ENCODE measurements at regions not wholly inside any gene's neighbourhood (a gene's known extent, or its start where the extent isn't known, plus 50 kb on each side); places are given as distances from the start of the nearest gene placed in this dataset.

DNA sequence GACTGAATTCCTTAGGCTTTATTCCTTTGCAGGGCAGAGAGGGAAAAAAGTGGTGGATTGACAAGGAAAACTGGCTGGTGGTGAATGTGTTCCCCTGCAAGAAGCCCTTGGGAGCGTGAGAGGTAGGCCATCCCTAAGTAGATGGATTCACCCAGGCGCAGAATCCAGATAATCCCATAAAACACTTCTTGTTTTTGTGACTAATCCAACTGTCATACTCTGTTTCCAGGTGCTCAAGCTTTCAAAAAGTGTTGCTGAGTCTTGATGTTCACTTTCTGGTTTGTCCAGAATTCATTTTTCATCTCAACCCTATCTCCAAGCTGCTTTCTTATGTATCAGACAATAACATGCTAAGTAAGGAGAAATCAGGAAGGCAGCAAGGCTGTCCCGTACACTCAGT, 250.8 kb upstream of the HABP2 start:
- H3K27ac Mint-ChIP-seq = no peak overlapping the region
- no peak for DNase-seq
- no peaks in the 10 kb centered on the region for H3K36me3 Mint-ChIP-seq (ENCODE audit: low read depth)

DNA sequence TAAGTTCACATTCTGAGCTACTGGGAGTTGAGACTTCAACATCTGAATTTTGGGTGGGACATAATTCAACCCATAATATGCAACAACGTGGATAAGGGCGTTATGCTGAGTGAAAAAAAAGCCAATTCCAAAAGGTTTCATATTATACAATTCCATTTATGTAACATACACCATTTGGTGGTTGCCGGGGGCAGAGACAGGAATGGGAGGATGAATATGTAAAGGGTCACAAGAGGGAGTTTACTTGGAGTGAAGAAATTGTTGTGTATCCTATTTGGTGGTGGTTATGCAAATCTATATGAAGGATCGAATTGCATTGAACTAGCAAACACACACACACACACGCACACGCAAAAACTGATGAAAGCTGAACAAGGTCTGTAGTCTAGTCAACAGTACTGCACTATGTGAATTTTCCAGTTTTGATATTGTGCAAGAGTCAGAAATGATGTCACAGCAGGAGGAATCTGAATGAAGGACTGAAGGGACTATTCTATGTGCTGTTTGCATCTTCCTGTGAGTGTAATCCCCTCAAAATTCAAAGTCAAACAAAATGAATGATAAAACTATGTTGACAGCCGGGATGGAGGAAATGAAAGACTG, 249.2 kb upstream of the HABP2 start:
- Mint-ChIP-seq H3K4me3 (no peak overlapping the region), H3K36me3 (ENCODE audit: low read depth) (no peaks in the 10 kb centered on the region), H3K27ac (no peak overlapping the region), H3K27me3 (peaks cover 37% of the 10 kb centered on the region), H3K4me1 (no peaks in the 10 kb centered on the region)
- ATAC-seq (no peak), DNase-seq (no peak)
- no peaks in the 10 kb centered on the region for H3K9me3 ChIP-seq (ENCODE audit: control insufficient read depth, low read length, poor library complexity, severe bottlenecking)

More for the DNA sequence above, 250.8 kb upstream of the HABP2 start:
- H3K27me3 Mint-ChIP-seq = peaks cover 36% of the 10 kb centered on the region
- H3K4me3 Mint-ChIP-seq = no peak overlapping the region
- no peak for ATAC-seq
- no peaks in the 10 kb centered on the region for H3K4me1 Mint-ChIP-seq
- no peaks in the 10 kb centered on the region for H3K9me3 ChIP-seq (ENCODE audit: control insufficient read depth, low read length, poor library complexity, severe bottlenecking)

DNA sequence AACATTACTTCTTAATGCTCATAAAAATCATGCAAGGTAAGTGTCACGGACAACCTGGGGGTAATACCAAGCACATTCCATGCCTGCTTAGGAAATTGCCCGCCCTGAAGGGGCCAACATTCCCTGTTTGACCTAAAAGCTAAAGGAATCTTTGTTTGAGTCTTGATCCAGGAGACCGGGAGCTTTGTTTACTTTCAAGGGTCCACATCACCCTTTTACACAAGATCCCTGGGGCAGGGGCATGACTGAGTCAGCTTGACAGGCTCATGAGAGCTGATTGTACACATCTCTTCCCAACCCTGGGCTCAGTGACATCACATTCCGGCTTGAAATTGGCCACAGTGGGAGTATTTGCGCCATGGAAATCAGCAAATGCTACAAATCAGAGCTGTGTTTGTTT, 248.1 kb upstream of the HABP2 start:
- ATAC-seq = no peak
- H3K4me1 Mint-ChIP-seq = no peaks in the 10 kb centered on the region

DNA sequence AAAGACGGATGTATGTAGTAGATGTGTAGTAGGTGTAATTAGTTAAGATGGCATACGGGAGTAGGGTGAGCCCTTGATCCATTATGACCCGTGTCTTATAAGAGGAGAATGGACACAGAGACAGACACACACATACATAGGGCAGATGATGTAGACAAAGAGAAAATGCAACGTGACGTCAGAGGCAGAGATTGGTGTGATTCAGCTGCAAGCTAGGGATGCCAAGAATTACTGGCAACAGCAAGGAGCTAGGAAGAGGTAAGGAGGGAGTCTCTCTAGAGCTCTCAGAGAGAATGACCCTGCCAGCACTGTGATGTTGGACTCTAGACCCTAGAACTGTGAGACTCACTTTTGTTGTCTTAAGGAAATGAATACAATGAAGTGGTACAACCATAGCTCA, 247.0 kb upstream of the HABP2 start:
- Mint-ChIP-seq H3K27ac (no peak overlapping the region), H3K36me3 (ENCODE audit: low read depth) (no peaks in the 10 kb centered on the region), H3K4me3 (no peak overlapping the region), H3K27me3 (peaks cover 34% of the 10 kb centered on the region), H3K4me1 (no peaks in the 10 kb centered on the region)
- DNase-seq (no peak), ATAC-seq (no peak)
- no peaks in the 10 kb centered on the region for H3K9me3 ChIP-seq (ENCODE audit: control insufficient read depth, low read length, poor library complexity, severe bottlenecking)

More for the DNA sequence above, 248.1 kb upstream of the HABP2 start:
- H3K4me3 Mint-ChIP-seq = no peak overlapping the region
- no peaks in the 10 kb centered on the region for H3K9me3 ChIP-seq (ENCODE audit: control insufficient read depth, low read length, poor library complexity, severe bottlenecking)
- no peak overlapping the region for H3K27ac Mint-ChIP-seq
- no peak for DNase-seq
- H3K27me3 Mint-ChIP-seq = peaks cover 33% of the 10 kb centered on the region
- no peaks in the 10 kb centered on the region for H3K36me3 Mint-ChIP-seq (ENCODE audit: low read depth)

DNA sequence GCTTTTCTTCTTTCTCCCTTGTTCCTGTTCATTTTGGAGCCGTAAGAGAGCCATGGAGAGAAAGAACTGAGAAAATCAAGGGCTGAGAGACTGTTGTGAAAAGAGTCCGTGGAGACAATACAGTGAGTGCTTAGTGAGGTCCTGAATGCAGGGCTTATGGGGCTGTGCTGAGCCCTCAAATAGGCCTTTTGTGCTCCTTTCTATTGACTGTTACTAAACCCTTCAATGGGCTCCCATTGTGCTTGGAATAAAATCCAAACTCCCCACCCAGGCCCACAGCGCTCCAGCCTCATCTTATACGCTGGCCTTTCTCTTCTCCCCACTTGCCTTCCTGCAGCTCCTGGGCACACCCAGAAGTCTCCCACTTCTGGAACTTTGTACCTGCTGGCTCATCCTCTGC, 243.1 kb upstream of the HABP2 start:
- no peaks in the 10 kb centered on the region for H3K36me3 Mint-ChIP-seq (ENCODE audit: low read depth)
- no peak overlapping the region for H3K4me3 Mint-ChIP-seq
- DNase-seq (no peak), ATAC-seq (no peak)
- H3K27me3 Mint-ChIP-seq = peaks cover 39% of the 10 kb centered on the region
- no peaks in the 10 kb centered on the region for H3K4me1 Mint-ChIP-seq
- no peaks in the 10 kb centered on the region for H3K9me3 ChIP-seq (ENCODE audit: control insufficient read depth, low read length, poor library complexity, severe bottlenecking)
- H3K27ac Mint-ChIP-seq = no peak overlapping the region

- H3K36me3 Mint-ChIP-seq (ENCODE audit: low read depth) = no peaks in the 10 kb centered on the region
- no peaks in the 10 kb centered on the region for H3K4me1 Mint-ChIP-seq
- H3K9me3 ChIP-seq (ENCODE audit: control insufficient read depth, low read length, poor library complexity, severe bottlenecking) = no peaks in the 10 kb centered on the region
- H3K27me3 Mint-ChIP-seq = peaks cover 41% of the 10 kb centered on the region
- no peak overlapping the region for H3K4me3 Mint-ChIP-seq
- ATAC-seq = no peak
- no peak overlapping the region for H3K27ac Mint-ChIP-seq
- no peak for DNase-seq
These were observed 242.5 kb upstream of the HABP2 start for GRCh38 chr10:113310347-113310746.

DNA sequence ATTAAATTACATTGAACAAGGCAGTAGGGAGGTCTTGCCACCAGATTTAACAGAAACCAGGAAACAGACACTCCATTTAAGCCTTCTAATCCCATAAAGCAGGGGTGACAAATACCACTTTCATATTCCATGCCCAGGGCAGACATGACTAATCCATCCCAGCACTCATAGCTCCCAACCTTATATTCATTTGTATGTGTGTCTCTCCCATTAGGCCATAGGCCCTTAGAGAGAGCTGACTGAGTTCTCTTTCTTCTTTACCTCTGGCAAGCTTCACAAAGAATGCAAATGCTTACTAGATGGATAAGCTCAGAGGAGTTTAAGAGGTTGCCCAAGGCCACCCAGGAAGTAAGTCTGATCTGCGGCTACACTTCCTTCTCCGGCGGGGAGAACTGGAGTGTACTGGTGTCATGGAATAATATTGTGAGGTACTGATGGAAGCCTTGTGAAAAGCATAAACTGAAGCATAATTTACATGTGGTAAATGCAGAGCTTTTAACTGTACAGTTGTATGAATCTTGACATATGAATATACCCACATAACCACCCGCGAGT, 239.7 kb upstream of the HABP2 start:
- Mint-ChIP-seq H3K27me3 (peaks cover 31% of the 10 kb centered on the region), H3K4me3 (no peak overlapping the region), H3K4me1 (no peaks in the 10 kb centered on the region), H3K36me3 (ENCODE audit: low read depth) (no peaks in the 10 kb centered on the region), H3K27ac (no peak overlapping the region)
- no peaks in the 10 kb centered on the region for H3K9me3 ChIP-seq (ENCODE audit: control insufficient read depth, low read length, poor library complexity, severe bottlenecking)
- no peak for DNase-seq
- no peak for ATAC-seq

GRCh38 chr10:113313722-113314121, 239.1 kb upstream of the HABP2 start:
- ATAC-seq = no peak
- H3K9me3 ChIP-seq (ENCODE audit: control insufficient read depth, low read length, poor library complexity, severe bottlenecking) = no peaks in the 10 kb centered on the region
- no peak overlapping the region for H3K27ac Mint-ChIP-seq
- no peaks in the 10 kb centered on the region for H3K36me3 Mint-ChIP-seq (ENCODE audit: low read depth)
- DNase-seq = no peak
- H3K27me3 Mint-ChIP-seq = peaks cover 29% of the 10 kb centered on the region
- no peaks in the 10 kb centered on the region for H3K4me1 Mint-ChIP-seq
- H3K4me3 Mint-ChIP-seq = no peak overlapping the region

DNA sequence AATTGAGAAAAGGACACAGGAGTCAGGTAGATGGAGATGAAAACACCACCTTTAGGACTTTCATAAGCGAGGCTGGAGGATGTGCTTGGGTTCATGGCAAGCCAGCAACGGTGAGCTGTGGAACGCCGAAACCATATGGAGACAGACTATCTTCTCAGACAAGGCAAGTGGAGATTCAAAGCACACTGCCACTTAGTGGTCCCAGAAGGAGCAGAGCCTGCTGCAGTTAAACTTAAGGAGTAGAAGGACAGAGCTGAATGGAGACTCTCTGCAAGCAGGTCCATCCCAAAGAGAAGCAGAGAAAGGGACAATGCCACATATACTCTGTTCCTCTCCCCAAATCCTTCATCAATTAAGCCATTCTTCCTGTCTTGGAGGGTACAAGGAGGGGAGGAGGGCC, 236.3 kb upstream of the HABP2 start:
- Mint-ChIP-seq H3K4me1 (no peaks in the 10 kb centered on the region), H3K4me3 (no peak overlapping the region), H3K27ac (no peak overlapping the region), H3K36me3 (ENCODE audit: low read depth) (no peaks in the 10 kb centered on the region), H3K27me3 (peaks cover 14% of the 10 kb centered on the region)
- no peak for ATAC-seq
- no peaks in the 10 kb centered on the region for H3K9me3 ChIP-seq (ENCODE audit: control insufficient read depth, low read length, poor library complexity, severe bottlenecking)
- DNase-seq = no peak

DNA sequence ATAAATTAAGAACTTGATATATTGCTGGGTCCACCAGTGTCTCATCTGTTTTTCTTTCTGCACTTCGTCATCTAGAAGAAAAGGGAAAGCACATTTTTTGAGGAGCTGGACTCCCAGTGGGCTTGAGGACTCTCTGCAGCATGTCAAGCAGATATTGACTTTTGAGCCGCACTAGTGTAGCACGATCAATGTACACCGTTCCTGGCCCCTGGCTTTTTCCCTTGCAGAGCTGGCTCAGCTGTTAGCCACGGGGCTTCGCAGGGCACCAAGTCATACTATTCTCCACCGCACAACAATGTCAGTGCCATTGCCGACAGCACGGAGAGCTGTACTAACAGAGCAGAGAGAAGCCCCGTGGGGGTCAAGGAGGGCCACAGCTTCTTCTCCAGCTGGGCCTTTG, 235.4 kb upstream of the HABP2 start:
- H3K9me3 ChIP-seq (ENCODE audit: control insufficient read depth, low read length, poor library complexity, severe bottlenecking) = no peaks in the 10 kb centered on the region
- Mint-ChIP-seq H3K4me3 (no peak overlapping the region), H3K27me3 (peaks cover 14% of the 10 kb centered on the region), H3K36me3 (ENCODE audit: low read depth) (no peaks in the 10 kb centered on the region), H3K4me1 (no peaks in the 10 kb centered on the region), H3K27ac (no peak overlapping the region)
- ATAC-seq = no peak
- DNase-seq = no peak

- Mint-ChIP-seq H3K4me1 (no peaks in the 10 kb centered on the region), H3K27ac (no peak overlapping the region), H3K27me3 (peaks cover 13% of the 10 kb centered on the region), H3K36me3 (ENCODE audit: low read depth) (no peaks in the 10 kb centered on the region), H3K4me3 (no peak overlapping the region)
- H3K9me3 ChIP-seq (ENCODE audit: control insufficient read depth, low read length, poor library complexity, severe bottlenecking) = no peaks in the 10 kb centered on the region
- ATAC-seq = no peak
- no peak for DNase-seq
These were observed 233.4 kb upstream of the HABP2 start for GRCh38 chr10:113319479-113319878.

GRCh38 chr10:113320211-113320610, 232.6 kb upstream of the HABP2 start:
- H3K9me3 ChIP-seq (ENCODE audit: control insufficient read depth, low read length, poor library complexity, severe bottlenecking) = no peaks in the 10 kb centered on the region
- Mint-ChIP-seq H3K4me1 (no peaks in the 10 kb centered on the region), H3K4me3 (no peak overlapping the region), H3K27ac (no peak overlapping the region), H3K36me3 (ENCODE audit: low read depth) (no peaks in the 10 kb centered on the region), H3K27me3 (peaks cover 7% of the 10 kb centered on the region)
- no peak for DNase-seq
- ATAC-seq = no peak

- H3K4me3 Mint-ChIP-seq = no peak overlapping the region
- ATAC-seq = no peak
- H3K4me1 Mint-ChIP-seq = no peaks in the 10 kb centered on the region
These were observed 231.9 kb upstream of the HABP2 start for GRCh38 chr10:113320987-113321386.

GRCh38 chr10:113322843-113323242, 230.0 kb upstream of the HABP2 start:
- no peaks in the 10 kb centered on the region for H3K9me3 ChIP-seq (ENCODE audit: control insufficient read depth, low read length, poor library complexity, severe bottlenecking)
- no peak overlapping the region for H3K4me3 Mint-ChIP-seq
- H3K27ac Mint-ChIP-seq = no peak overlapping the region
- H3K4me1 Mint-ChIP-seq = peaks cover 2% of the 10 kb centered on the region
- no peaks in the 10 kb centered on the region for H3K36me3 Mint-ChIP-seq (ENCODE audit: low read depth)
- ATAC-seq (no peak), DNase-seq (no peak)
- H3K27me3 Mint-ChIP-seq = peaks cover 7% of the 10 kb centered on the region

More at GRCh38 chr10:113320987-113321386, 231.9 kb upstream of the HABP2 start:
- Mint-ChIP-seq H3K27ac (no peak overlapping the region), H3K36me3 (ENCODE audit: low read depth) (no peaks in the 10 kb centered on the region), H3K27me3 (peaks cover 7% of the 10 kb centered on the region)
- no peak for DNase-seq
- no peaks in the 10 kb centered on the region for H3K9me3 ChIP-seq (ENCODE audit: control insufficient read depth, low read length, poor library complexity, severe bottlenecking)
